ENCODE measurements at regions not wholly inside any gene's neighbourhood (a gene's known extent, or its start where the extent isn't known, plus 50 kb on each side); places are given as distances from the start of the nearest gene placed in this dataset.

GRCh38 chr13:68007576-68007975 is 777.4 kb upstream of the PCDH9 start:
- TF ChIP-seq PAX5 (IDR thresholded peaks at IDR 0.05; ENCODE audit: insufficient read depth, low read length, severe bottlenecking) (no peak), TAF1 (IDR thresholded peaks at IDR 0.05; ENCODE audit: low read depth, low read length) (no peak), POLR2AphosphoS5 (IDR thresholded peaks at IDR 0.05; ENCODE audit: low read depth, low read length) (no peak)
